ENCODE measurements at regions not wholly inside any gene's neighbourhood (a gene's known extent, or its start where the extent isn't known, plus 50 kb on each side); places are given as distances from the start of the nearest gene placed in this dataset.

DNA sequence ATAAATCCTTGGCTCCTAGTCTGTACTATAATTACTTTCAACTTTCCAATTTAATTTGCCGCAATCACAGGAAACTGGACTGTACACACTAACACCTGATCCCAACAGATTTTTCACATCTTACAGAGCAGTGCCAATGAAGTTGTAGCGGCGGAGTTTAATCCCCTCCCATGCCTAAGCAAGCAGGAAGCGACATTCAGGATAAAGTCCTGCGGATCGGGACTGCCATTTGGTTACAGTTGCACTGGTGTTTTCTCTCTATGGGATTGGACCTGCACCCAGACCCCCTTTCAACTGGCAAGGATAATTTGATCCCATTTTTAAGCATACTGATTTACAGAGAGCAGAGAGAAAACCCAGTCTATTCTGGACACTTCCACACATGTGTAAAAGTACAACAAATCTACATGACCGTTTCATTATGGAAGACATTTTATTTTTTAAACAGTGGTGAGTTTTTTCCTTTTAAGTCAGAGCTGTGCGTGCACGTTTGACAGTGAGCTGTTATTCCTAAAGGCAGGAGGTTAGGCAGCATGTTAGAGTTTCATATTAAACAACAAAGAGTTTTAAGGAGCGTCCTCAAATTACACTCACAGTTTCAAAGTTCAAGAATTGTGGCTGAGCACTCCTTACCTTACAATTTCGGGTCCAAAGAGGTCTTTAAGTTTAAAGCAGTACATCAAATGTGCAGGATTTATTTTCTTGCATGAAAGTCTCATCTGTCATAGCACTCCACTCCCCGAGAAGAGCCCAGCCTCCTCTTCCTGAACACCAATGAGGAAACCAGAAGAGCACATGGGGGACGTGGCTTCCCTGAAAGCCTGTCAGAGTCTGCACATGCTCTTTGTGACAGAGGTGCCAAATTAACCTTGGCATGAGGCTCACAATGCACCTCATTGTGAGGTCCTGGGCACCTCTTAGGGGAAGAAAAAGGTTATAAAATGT is 141.6 kb upstream of the RFC3 start:
- H3K18ac ChIP-seq (ENCODE audit: low read depth, low read length), result no peak overlapping the region
- peaks cover 6% of the 10 kb centered on the region for H3K27me3 ChIP-seq (ENCODE audit: control insufficient read depth, insufficient read depth, low read length)
- no peak overlapping the region for H2BK5ac ChIP-seq (ENCODE audit: low read depth, low read length, poor library complexity, severe bottlenecking)
- no TSS peak for BruUV-seq (replicated peaks)
- H2BK120ac ChIP-seq (ENCODE audit: low read depth, low read length), result no peak overlapping the region
- H3K56ac ChIP-seq (ENCODE audit: extremely low read depth, insufficient read depth, low read length), result no peak overlapping the region
- H3K14ac ChIP-seq (replicated peaks; ENCODE audit: low read depth, low read length), result no peak overlapping the region
- H3K23ac ChIP-seq (ENCODE audit: low read depth, low read length), result no peak overlapping the region
- 80% methylated on average over 2 of the region's 13 CpGs; no CpG with 5 or more reads in 1 of the 2 experiments for WGBS, 2 experiments (ENCODE audit: extremely low coverage in 2 of 2, insufficient read length in 1 of 2)
- H2AK9ac ChIP-seq (replicated peaks; ENCODE audit: low read depth, low read length, poor library complexity), result no peak overlapping the region
- H4K8ac ChIP-seq (ENCODE audit: low read depth in 2 of 2, low read length in 2 of 2), result no peak overlapping the region
- TF ChIP-seq RCOR1 (IDR thresholded peaks at IDR 0.05; ENCODE audit: insufficient replicate concordance, low read length) (no peak), POLR2A (IDR thresholded peaks at IDR 0.05; ENCODE audit: low read depth, low read length) (no peak), RAD21 (IDR thresholded peaks at IDR 0.05; ENCODE audit: low read length) (no peak), MAFK (IDR thresholded peaks at IDR 0.05; ENCODE audit: low read depth, low read length) (no peak), FOS (IDR thresholded peaks at IDR 0.05; ENCODE audit: low read depth, low read length) (no peak), CHD1 (IDR thresholded peaks at IDR 0.05; ENCODE audit: low read depth, low read length) (no peak), MXI1 (IDR thresholded peaks at IDR 0.05; ENCODE audit: borderline replicate concordance, low read depth, low read length) (no peak; the same call in 1 of the 2 replicates), CEBPB (IDR thresholded peaks at IDR 0.05; ENCODE audit: low read depth, low read length) (no peak), MAZ (IDR thresholded peaks at IDR 0.05; ENCODE audit: borderline replicate concordance, low read depth, low read length) (no peak), SMC3 (IDR thresholded peaks at IDR 0.05; ENCODE audit: low read depth, low read length) (no peak), NFE2L2 (IDR thresholded peaks at IDR 0.05; ENCODE audit: low read depth, low read length) (no peak), BHLHE40 (IDR thresholded peaks at IDR 0.05; ENCODE audit: low read depth, low read length) (no peak), RFX5 (IDR thresholded peaks at IDR 0.05; ENCODE audit: low read depth, low read length) (no peak), ELK1 (IDR thresholded peaks at IDR 0.05; ENCODE audit: borderline replicate concordance, low read depth, low read length) (no peak)
- TF ChIP-seq, protein P1, sequence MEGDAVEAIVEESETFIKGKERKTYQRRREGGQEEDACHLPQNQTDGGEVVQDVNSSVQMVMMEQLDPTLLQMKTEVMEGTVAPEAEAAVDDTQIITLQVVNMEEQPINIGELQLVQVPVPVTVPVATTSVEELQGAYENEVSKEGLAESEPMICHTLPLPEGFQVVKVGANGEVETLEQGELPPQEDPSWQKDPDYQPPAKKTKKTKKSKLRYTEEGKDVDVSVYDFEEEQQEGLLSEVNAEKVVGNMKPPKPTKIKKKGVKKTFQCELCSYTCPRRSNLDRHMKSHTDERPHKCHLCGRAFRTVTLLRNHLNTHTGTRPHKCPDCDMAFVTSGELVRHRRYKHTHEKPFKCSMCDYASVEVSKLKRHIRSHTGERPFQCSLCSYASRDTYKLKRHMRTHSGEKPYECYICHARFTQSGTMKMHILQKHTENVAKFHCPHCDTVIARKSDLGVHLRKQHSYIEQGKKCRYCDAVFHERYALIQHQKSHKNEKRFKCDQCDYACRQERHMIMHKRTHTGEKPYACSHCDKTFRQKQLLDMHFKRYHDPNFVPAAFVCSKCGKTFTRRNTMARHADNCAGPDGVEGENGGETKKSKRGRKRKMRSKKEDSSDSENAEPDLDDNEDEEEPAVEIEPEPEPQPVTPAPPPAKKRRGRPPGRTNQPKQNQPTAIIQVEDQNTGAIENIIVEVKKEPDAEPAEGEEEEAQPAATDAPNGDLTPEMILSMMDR (conservative IDR thresholded peaks at IDR 0.05; ENCODE audit: low read depth, low read length), result no peak
- ChIA-PET POLR2A (ENCODE audit: unreplicated experiment) (no interaction called here), CTCF (no interaction called here)
- no peaks in the 10 kb centered on the region for H3K9me3 ChIP-seq (ENCODE audit: control insufficient read depth, insufficient read depth, low read length)
- H3K4ac ChIP-seq (ENCODE audit: low read depth, low read length), result no peak overlapping the region
- ATAC-seq (ENCODE audit: low read depth), result peak; percentile 100
- no peaks in the 10 kb centered on the region for H3K36me3 ChIP-seq (ENCODE audit: control insufficient read depth, insufficient read depth, low read length)
- no peaks in the 10 kb centered on the region for H3K79me1 ChIP-seq (ENCODE audit: low read depth in 1 of 2, low read length in 2 of 2)
- peaks cover 2% of the 10 kb centered on the region; the same call in 1 of the 2 replicates for H3K4me1 ChIP-seq (ENCODE audit: control insufficient read depth, insufficient read depth, low read length)
- H4K5ac ChIP-seq (ENCODE audit: low read depth, low read length), result no peak overlapping the region
- in situ Hi-C loops (cut with MboI; ENCODE audit: low sequenced_read_pairs), result no loop called here
- no peak overlapping the region for H2BK15ac ChIP-seq (ENCODE audit: low read depth, low read length)
- H3K9me1 ChIP-seq (ENCODE audit: insufficient read depth, low read length), result no peaks in the 10 kb centered on the region
- no peak overlapping the region for H3K27ac ChIP-seq (ENCODE audit: insufficient read depth, low read length)
- no peak overlapping the region for H2AK5ac ChIP-seq (ENCODE audit: low read depth, low read length)
- peak overlapping the region; percentile 42 for H3K9ac ChIP-seq (ENCODE audit: low read depth, low read length)
- H4K20me1 ChIP-seq (ENCODE audit: insufficient read depth, low read length), result no peaks in the 10 kb centered on the region
- dilution Hi-C loops (cut with HindIII; ENCODE audit: low sequenced_read_pairs, unreplicated experiment), result no loop called here
- peak overlapping the region; percentile 69 for H2AFZ ChIP-seq (replicated peaks; ENCODE audit: low read length, poor library complexity)
- intact Hi-C loops (cut with micrococcal nuclease), result no loop called here
- peak overlapping the region; percentile 49 for H3K4me3 ChIP-seq (ENCODE audit: insufficient read depth, low read depth, low read length)
- DNase-seq, result peak; percentile 21
- peak overlapping the region; percentile 95 for H3K4me2 ChIP-seq (ENCODE audit: low read depth, low read length)
- H4K91ac ChIP-seq (ENCODE audit: insufficient read depth, low read depth, low read length), result no peak overlapping the region
- H2BK20ac ChIP-seq (ENCODE audit: low read depth, low read length), result no peak overlapping the region

All from IMR-90 (cell line).